Transverse colon (tissue), 4 donors: ENCODE measurements at regions not wholly inside any gene's neighbourhood (a gene's known extent, or its start where the extent isn't known, plus 50 kb on each side); places are given as distances from the start of the nearest gene placed in this dataset.

Experiments
- DNase-seq: peaks from one replicate; pipeline ENCODE4 v3.0.0-alpha.2; 2019
- H3K27ac ChIP-seq, 4 donors: fragments of 200-600 bp; sonication (generic); 2 replicates each; pipeline ENCODE4 v1.5.1; 2016 to 2018; ENCODE audit warnings: inconsistent platforms in 4 of 4
- H3K27me3 ChIP-seq: fragments of 200-600 bp; sonication (generic); 2 replicates; pipeline ENCODE4 v1.5.1; 2017; ENCODE audit warnings: inconsistent platforms
- H3K36me3 ChIP-seq, 4 donors: fragments of 200-600 bp; sonication (generic); 2 replicates each; pipeline ENCODE4 v1.5.1; 2017 to 2019; ENCODE audit warnings: inconsistent platforms in 4 of 4
- H3K4me1 ChIP-seq, 4 donors: fragments of 200-600 bp; sonication (generic); 2 replicates each; pipeline ENCODE4 v1.5.1; 2017 to 2020; ENCODE audit warnings: inconsistent platforms in 4 of 4
- H3K4me3 ChIP-seq, 4 donors: fragments of 200-600 bp; sonication (generic); 1 replicate in 1 of 4; 2 replicates in 3 of 4; pipeline versions ENCODE4 v1.5.1 to v1.6.1; 2017 to 2019; ENCODE audit warnings: inconsistent platforms in 4 of 4
- H3K9me3 ChIP-seq, 2 donors: fragments of 200-600 bp; sonication (generic); 2 replicates each; pipeline ENCODE4 v1.5.1; 2017 to 2019; ENCODE audit warnings: inconsistent platforms in 2 of 2
- EP300 ChIP-seq: sonication (generic); formaldehyde crosslinking; IDR thresholded peaks from one replicate; pipeline ENCODE4 v1.6.1; 2017; ENCODE audit warnings: antibody characterized with exemption, low read depth
- POLR2A ChIP-seq: fragments of 450-650 bp; IDR thresholded peaks from one replicate; pipeline ENCODE4 v1.6.1; 2016; ENCODE audit warnings: antibody characterized with exemption, mild to moderate bottlenecking, moderate library complexity
- POLR2AphosphoS5 ChIP-seq, 3 donors: sonication (generic); formaldehyde crosslinking; IDR thresholded peaks; one replicate each; pipeline ENCODE4 v1.6.1; 2016; ENCODE audit warnings: antibody characterized with exemption in 3 of 3
- WGBS, 2 donors: methylation state at CpG; one replicate each; pipeline ENCODE4 v1.1.5; 2018; ENCODE audit warnings: low coverage in 1 of 2; 5-methylcytosine and 5-hydroxymethylcytosine counted together
- in situ Hi-C, 4 donors: fragments of 200-750 bp; cut with MboI; loops; one replicate each; pipeline versions ENCODE4 v1.15.0 to v1.15.1; 2017; ENCODE audit warnings: low sequenced_read_pairs in 3 of 4, low pct_ligation_motif_present in 1 of 4, low pct_unique_long_range_greater_than_20kb in 1 of 4
- intact Hi-C: fragments of 100-400 bp; cut with DNase I; formaldehyde crosslinking; loops from one replicate; pipeline ENCODE4 v1.15.1; 2023; ENCODE audit warnings: low total_unique reads
- TF ChIP-seq, protein P1 (sequence below), 5 experiments: fragments of 200-600 bp in 3 of 5; fragments of 450-650 bp in 2 of 5; sonication (generic) in 3 of 5; IDR thresholded peaks; 1 replicate in 2 of 5; 2 replicates in 3 of 5; pipeline ENCODE4 v1.5.1; 2016 to 2017; ENCODE audit warnings: antibody characterized with exemption in 5 of 5, inconsistent platforms in 3 of 5, mild to moderate bottlenecking in 2 of 5, moderate library complexity in 1 of 5

DNA sequence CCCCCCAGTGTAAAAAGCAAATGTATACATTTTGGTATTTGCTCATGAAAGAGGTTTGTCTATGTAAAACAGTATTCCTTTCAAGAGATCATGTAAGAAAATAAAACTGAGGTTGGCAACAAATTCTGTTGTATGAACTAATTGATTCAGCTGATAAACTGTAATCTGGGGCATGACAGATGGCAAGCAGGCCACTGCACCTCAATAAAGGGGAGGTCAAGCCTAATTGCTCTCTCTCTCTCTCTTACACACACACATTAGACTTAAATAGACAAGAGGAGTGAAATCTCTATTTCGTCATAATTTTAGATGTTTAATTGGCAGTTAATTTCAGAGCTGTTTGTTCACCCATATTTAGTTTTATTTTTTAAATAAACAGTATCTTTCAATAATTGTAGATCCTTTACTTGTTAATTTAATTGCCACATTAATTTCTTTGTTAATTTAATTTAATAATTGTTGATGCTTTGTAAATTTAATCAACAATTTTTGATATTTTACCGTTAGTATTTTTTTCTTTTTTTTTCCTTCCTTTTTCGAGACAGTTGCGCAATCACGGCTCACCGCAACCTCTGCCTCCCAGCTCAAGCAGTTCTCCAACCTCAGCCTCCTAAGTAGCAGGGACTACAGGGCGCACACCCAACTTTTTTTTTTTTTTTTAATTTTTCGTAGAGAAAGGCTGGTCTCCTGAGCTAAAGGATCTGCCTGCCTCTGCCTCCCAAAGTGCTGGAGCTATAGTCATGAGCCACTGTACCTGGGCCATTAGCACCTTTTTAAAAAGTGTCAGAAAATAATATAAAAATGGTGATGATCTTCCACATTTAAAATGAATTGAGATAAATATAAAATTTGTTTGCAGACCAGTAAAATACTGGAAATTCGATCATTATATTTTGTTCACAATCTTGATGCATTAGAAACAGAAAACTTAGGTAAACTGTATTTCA lies 577.7 kb downstream of the SLC16A7 start:
- no peaks in the 10 kb centered on the region for H3K36me3 ChIP-seq
- no peak overlapping the region for H3K27ac ChIP-seq
- no peaks in the 10 kb centered on the region for H3K9me3 ChIP-seq
- in situ Hi-C loops (no loop called here), intact Hi-C loops (no loop called here)
- 82 to 84% methylated on average over 8 to 9 of the region's 9 CpGs for WGBS, 2 donors
- no peaks in the 10 kb centered on the region for H3K27me3 ChIP-seq
- H3K4me3 ChIP-seq, result no peak overlapping the region
- no peaks in the 10 kb centered on the region for H3K4me1 ChIP-seq
- TF ChIP-seq POLR2A (no peak), EP300 (no peak), POLR2AphosphoS5 (IDR thresholded peaks at IDR 0.05) (no peak)
- TF ChIP-seq, protein P1, sequence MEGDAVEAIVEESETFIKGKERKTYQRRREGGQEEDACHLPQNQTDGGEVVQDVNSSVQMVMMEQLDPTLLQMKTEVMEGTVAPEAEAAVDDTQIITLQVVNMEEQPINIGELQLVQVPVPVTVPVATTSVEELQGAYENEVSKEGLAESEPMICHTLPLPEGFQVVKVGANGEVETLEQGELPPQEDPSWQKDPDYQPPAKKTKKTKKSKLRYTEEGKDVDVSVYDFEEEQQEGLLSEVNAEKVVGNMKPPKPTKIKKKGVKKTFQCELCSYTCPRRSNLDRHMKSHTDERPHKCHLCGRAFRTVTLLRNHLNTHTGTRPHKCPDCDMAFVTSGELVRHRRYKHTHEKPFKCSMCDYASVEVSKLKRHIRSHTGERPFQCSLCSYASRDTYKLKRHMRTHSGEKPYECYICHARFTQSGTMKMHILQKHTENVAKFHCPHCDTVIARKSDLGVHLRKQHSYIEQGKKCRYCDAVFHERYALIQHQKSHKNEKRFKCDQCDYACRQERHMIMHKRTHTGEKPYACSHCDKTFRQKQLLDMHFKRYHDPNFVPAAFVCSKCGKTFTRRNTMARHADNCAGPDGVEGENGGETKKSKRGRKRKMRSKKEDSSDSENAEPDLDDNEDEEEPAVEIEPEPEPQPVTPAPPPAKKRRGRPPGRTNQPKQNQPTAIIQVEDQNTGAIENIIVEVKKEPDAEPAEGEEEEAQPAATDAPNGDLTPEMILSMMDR (IDR thresholded peaks at IDR 0.05), result no peak
- no peak for DNase-seq

DNA sequence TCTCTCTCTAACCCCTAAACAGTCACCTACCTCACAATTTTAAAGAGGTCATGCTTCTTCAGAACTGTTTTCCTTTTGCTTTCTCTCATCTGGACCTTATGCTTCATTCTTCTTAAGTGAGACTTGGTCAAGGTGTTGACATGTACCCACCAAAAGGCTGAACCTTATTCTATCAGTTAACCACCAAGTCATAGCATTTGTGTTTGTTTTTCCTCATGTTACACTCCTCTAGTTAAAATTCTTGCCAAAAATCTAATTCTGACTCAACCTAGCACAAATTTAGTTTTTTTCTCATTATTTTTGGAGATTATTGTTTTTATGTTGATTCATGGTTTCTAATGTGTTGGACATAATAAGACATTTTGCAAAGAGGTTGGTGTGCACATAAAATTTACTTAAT lies 578.6 kb downstream of the SLC16A7 start:
- Histone ChIP-seq H3K27me3 (no peaks in the 10 kb centered on the region), H3K27ac (no peak overlapping the region), H3K4me3 (no peak overlapping the region), H3K9me3 (no peaks in the 10 kb centered on the region), H3K4me1 (no peaks in the 10 kb centered on the region), H3K36me3 (no peaks in the 10 kb centered on the region)
- in situ Hi-C loops (no loop called here), intact Hi-C loops (no loop called here)
- no peak for DNase-seq
- TF ChIP-seq POLR2A (no peak), EP300 (no peak), POLR2AphosphoS5 (IDR thresholded peaks at IDR 0.05) (no peak)
- TF ChIP-seq, protein P1 (IDR thresholded peaks at IDR 0.05), result no peak

DNA sequence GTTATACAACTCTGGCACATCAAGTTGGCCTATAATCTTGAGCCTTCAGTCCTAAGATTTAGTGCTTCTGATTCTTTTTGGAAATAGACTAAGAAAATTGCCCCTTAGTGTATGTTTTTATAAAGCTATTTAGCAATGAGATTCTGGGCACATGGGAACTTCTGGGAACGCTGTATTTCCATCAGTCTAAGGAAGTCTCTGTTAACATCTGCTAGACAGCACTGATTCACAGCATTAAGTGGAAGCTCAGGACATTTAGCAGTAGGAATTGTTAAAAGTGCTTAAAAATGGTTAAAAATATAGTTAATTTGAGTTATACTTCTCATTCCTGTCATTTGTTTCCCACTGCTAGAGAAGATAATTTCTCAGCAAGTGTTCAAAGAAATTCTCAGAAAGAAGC lies 579.1 kb downstream of the SLC16A7 start:
- no peak overlapping the region for H3K4me3 ChIP-seq
- no peaks in the 10 kb centered on the region for H3K27me3 ChIP-seq
- no peaks in the 10 kb centered on the region for H3K36me3 ChIP-seq
- H3K4me1 ChIP-seq, result no peaks in the 10 kb centered on the region
- no peak for TF ChIP-seq POLR2A
- no peak for TF ChIP-seq POLR2AphosphoS5 (IDR thresholded peaks at IDR 0.05)
- TF ChIP-seq, protein P1 (IDR thresholded peaks at IDR 0.05), result no peak
- TF ChIP-seq EP300, result no peak
- DNase-seq, result no peak
- intact Hi-C loops (no loop called here), in situ Hi-C loops (no loop called here)
- WGBS, 2 donors, result 0% methylated on average over 1 of the region's 1 CpG
- H3K9me3 ChIP-seq, result no peaks in the 10 kb centered on the region
- H3K27ac ChIP-seq, result no peak overlapping the region

DNA sequence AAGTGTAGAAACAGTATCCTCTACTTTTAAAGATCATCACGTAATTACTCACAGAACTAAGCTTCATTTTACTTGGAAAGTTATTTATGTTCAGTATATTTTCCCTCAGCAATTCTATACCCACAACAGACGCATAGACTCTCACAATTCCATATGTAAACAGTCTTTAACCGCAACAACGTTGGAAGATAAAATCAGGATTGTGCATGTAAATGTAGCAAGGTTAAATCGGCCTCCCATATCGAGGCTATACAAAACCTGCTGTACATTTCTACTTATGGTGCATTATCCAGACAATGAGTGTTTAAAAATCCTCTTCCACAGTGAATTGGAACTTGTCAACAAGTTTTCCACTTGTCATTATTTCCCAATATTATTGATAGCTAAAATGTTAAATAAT lies 581.1 kb downstream of the SLC16A7 start:
- no peak overlapping the region for H3K4me3 ChIP-seq
- in situ Hi-C loops (no loop called here), intact Hi-C loops (no loop called here)
- H3K36me3 ChIP-seq, result no peaks in the 10 kb centered on the region
- H3K27ac ChIP-seq, result no peak overlapping the region
- no peaks in the 10 kb centered on the region for H3K9me3 ChIP-seq
- H3K4me1 ChIP-seq, result no peaks in the 10 kb centered on the region
- TF ChIP-seq POLR2AphosphoS5 (IDR thresholded peaks at IDR 0.05) (no peak), EP300 (no peak), POLR2A (no peak)
- TF ChIP-seq, protein P1 (IDR thresholded peaks at IDR 0.05), result no peak
- 77 to 78% methylated on average over 4 to 6 of the region's 6 CpGs for WGBS, 2 donors
- no peaks in the 10 kb centered on the region for H3K27me3 ChIP-seq
- DNase-seq, result no peak
